Neural crest cell (in vitro differentiated cells): ENCODE measurements at regions not wholly inside any gene's neighbourhood (a gene's known extent, or its start where the extent isn't known, plus 50 kb on each side); places are given as distances from the start of the nearest gene placed in this dataset.

Experiments used
- DNase-seq: peaks from one replicate; pipeline ENCODE4 v3.0.0; 2021; ENCODE audit warnings: low read depth, mixed read lengths, low spot score
- H3K27ac Mint-ChIP-seq: one replicate; pipeline ENCODE4 v1.8.0; 2021; ENCODE audit warnings: mild to moderate bottlenecking, mixed read lengths; ENCODE audit not compliant: unreplicated experiment
- H3K27me3 Mint-ChIP-seq: 2 replicates; pipeline ENCODE4 v1.8.0; 2021; ENCODE audit warnings: low read depth, mild to moderate bottlenecking, mixed read lengths
- H3K36me3 Mint-ChIP-seq: 2 replicates; pipeline ENCODE4 v1.8.0; 2021; ENCODE audit warnings: low read depth, mild to moderate bottlenecking, mixed read lengths
- H3K4me1 Mint-ChIP-seq: 2 replicates; pipeline ENCODE4 v1.8.0; 2021; ENCODE audit warnings: mixed read lengths
- H3K4me3 Mint-ChIP-seq: one replicate; pipeline ENCODE4 v1.8.0; 2021; ENCODE audit warnings: mild to moderate bottlenecking, mixed read lengths
- H3K9me3 Mint-ChIP-seq: 2 replicates; pipeline ENCODE4 v1.8.0; 2021; ENCODE audit warnings: mixed read lengths
- TF ChIP-seq, protein P1 (sequence below): fragments of 200-600 bp; sonication (generic); conservative IDR thresholded peaks from 2 replicates; pipeline ENCODE4 v1.5.0; 2021; ENCODE audit warnings: antibody characterized with exemption, mild to moderate bottlenecking

DNA sequence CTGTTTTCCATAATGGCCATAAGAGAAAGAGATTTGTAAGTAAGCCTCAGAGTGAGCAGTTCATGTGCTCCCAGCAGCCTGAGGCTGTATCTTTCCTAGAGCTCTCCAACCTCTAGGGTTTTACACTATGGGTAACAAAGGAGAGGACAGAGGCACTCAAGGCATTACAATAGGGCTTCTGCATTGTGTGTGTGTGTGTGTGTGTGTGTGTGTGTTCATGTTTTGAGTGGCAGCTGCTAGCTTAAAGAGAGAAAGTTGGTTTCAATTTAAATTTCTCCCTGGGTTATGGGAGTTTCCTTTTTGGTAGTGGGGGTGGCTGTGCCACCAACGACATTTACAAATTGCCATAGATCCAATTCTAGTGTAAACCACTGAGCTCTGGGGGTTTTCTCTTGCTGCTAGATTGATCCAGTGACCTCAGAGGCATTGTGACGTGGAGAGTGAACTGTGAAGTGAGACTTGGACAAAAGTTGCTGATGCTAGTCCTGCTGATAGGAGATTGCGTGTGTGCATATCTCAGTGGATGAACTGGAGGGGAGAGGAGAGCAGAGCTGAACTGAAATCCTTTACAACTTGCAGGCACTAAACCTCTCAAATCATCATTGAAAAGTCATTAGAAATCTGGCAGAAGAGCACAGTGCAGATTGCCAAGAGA, 67.2 kb upstream of the OLFM4 start:
- Mint-ChIP-seq H3K9me3 (peaks cover 2% of the 10 kb centered on the region), H3K27ac (peak overlapping the region; percentile 64), H3K4me1 (peaks cover 36% of the 10 kb centered on the region), H3K4me3 (peak overlapping the region; percentile 48), H3K36me3 (no peaks in the 10 kb centered on the region), H3K27me3 (peaks cover 2% of the 10 kb centered on the region)
- TF ChIP-seq, protein P1, sequence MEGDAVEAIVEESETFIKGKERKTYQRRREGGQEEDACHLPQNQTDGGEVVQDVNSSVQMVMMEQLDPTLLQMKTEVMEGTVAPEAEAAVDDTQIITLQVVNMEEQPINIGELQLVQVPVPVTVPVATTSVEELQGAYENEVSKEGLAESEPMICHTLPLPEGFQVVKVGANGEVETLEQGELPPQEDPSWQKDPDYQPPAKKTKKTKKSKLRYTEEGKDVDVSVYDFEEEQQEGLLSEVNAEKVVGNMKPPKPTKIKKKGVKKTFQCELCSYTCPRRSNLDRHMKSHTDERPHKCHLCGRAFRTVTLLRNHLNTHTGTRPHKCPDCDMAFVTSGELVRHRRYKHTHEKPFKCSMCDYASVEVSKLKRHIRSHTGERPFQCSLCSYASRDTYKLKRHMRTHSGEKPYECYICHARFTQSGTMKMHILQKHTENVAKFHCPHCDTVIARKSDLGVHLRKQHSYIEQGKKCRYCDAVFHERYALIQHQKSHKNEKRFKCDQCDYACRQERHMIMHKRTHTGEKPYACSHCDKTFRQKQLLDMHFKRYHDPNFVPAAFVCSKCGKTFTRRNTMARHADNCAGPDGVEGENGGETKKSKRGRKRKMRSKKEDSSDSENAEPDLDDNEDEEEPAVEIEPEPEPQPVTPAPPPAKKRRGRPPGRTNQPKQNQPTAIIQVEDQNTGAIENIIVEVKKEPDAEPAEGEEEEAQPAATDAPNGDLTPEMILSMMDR = no peak
- DNase-seq = peak; percentile 22

DNA sequence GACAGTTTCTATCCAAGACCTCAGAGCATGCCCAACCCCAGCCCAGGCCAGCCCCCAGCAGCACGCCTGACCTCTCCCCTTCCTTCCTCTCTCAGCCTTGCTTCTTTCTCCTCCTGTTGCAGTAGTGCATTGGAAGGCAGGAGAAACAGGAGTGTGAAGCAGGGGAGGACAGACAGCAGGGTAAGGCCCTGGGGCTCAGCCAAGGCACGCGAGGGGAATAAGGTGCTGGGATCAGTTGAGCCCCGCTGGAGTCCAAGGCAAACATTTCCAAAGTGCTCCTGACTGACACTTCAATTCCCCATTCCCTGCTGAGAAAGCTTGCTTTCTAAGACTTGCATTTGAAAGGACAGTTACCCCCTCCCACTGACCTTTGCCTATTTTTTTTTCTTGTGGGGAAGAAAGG, 73.1 kb upstream of the OLFM4 start:
- peaks cover 23% of the 10 kb centered on the region for H3K27me3 Mint-ChIP-seq

DNA sequence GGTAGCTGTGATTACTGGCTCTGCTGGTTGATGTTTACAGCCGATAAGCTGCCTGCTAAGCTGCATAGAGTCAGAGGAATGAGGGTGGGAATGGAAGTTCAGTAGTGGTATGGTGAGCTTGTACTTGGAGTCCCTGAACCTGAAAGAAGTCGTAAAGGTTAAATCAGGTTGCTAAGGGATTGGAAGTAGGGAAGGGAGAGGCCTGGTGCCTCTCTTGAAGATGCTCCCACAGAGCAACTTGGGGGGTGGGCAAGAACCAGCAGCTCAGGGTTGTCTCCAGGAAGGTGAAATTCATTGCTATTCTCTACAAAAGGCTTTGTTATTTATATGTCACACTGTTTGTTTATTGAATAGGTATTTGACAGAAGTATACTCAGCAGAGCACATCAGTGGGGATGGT, 73.8 kb upstream of the OLFM4 start:
- Mint-ChIP-seq H3K27ac (peak overlapping the region; percentile 63), H3K4me3 (peak overlapping the region; percentile 1)
- no peak for DNase-seq

More for the DNA sequence above, 73.1 kb upstream of the OLFM4 start:
- TF ChIP-seq, protein P1 = no peak
- H3K36me3 Mint-ChIP-seq = no peaks in the 10 kb centered on the region
- H3K27ac Mint-ChIP-seq = peak overlapping the region; percentile 89
- peaks cover 2% of the 10 kb centered on the region for H3K9me3 Mint-ChIP-seq
- DNase-seq = no peak
- H3K4me1 Mint-ChIP-seq = peaks cover 35% of the 10 kb centered on the region
- H3K4me3 Mint-ChIP-seq = peak overlapping the region; percentile 61

DNA sequence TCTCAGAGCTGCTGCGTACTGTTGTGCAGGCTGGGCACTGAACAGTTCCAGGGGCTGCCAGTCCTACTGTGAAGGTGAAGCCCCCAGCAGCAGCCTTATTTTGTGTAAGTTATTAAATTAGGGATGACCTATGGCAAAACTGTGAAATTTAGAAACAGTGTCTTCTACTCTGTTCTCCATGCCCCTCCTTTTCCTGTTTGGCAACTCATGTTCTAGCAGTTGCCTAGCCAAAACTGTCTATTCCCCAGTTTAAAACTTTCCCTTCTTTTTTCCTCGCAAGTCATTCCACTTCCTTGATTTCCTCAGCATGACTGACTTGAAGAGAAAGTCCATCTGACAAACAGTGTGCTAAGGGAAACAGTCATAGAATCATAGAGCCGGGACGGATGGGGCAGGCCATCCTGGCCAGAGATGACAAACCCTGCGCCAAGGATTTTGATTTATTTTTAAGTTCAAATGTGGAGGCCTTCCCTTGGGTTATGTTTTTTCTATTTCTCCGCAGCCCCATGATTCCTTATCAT, 78.1 kb upstream of the OLFM4 start:
- Mint-ChIP-seq H3K36me3 (no peaks in the 10 kb centered on the region), H3K4me3 (no peak overlapping the region), H3K27me3 (peaks cover 38% of the 10 kb centered on the region), H3K4me1 (peaks cover 37% of the 10 kb centered on the region), H3K9me3 (peaks cover 4% of the 10 kb centered on the region), H3K27ac (no peak overlapping the region)
- TF ChIP-seq, protein P1 = no peak
- no peak for DNase-seq

More for the DNA sequence above, 73.8 kb upstream of the OLFM4 start:
- TF ChIP-seq, protein P1 = no peak
- Mint-ChIP-seq H3K9me3 (peaks cover 2% of the 10 kb centered on the region), H3K36me3 (no peaks in the 10 kb centered on the region), H3K27me3 (peaks cover 28% of the 10 kb centered on the region), H3K4me1 (peaks cover 41% of the 10 kb centered on the region)

- peaks cover 30% of the 10 kb centered on the region for H3K4me1 Mint-ChIP-seq
- no peak for DNase-seq
- TF ChIP-seq, protein P1 = no peak
- H3K36me3 Mint-ChIP-seq = no peaks in the 10 kb centered on the region
- H3K9me3 Mint-ChIP-seq = peaks cover 8% of the 10 kb centered on the region
- H3K27ac Mint-ChIP-seq = peak overlapping the region; percentile 83
- peaks cover 46% of the 10 kb centered on the region for H3K27me3 Mint-ChIP-seq
- H3K4me3 Mint-ChIP-seq = no peak overlapping the region
Observed at GRCh38 chr13:52949742-52950141, 78.9 kb upstream of the OLFM4 start.
